GM18508 (cell line): ENCODE measurements at regions not wholly inside any gene's neighbourhood (a gene's known extent, or its start where the extent isn't known, plus 50 kb on each side); places are given as distances from the start of the nearest gene placed in this dataset.
"Not testable (repeated sequence)": the region's sequence is repeated elsewhere in the genome, so short reads cannot be mapped to it uniquely, and the experiment has no call there.

Source experiments
- ATAC-seq: cut with Tn5 transposase; IDR thresholded peaks from one replicate; pipeline ENCODE4 v1.9.1; 2021; ENCODE audit warnings: moderate number of reproducible peaks; ENCODE audit not compliant: insufficient read depth, unreplicated experiment

- no peak for ATAC-seq
Measured at GRCh38 chr6:164107297-164107995, 692.9 kb downstream of the QKI start.

- no peak for ATAC-seq
Measured at GRCh38 chr6:164106345-164106769, 691.8 kb downstream of the QKI start.

- no peak for ATAC-seq
Measured at GRCh38 chr6:164105705-164106104, 691.2 kb downstream of the QKI start.

GRCh38 chr6:164104432-164104831 is 689.9 kb downstream of the QKI start:
- no peak for ATAC-seq

GRCh38 chr6:164102693-164103092 is 688.2 kb downstream of the QKI start:
- ATAC-seq, result no peak

GRCh38 chr6:164101859-164102258 is 687.3 kb downstream of the QKI start:
- ATAC-seq, result no peak

GRCh38 chr6:164099269-164099865 is 684.8 kb downstream of the QKI start:
- no peak for ATAC-seq

- no peak for ATAC-seq
Measured at GRCh38 chr6:164098857-164099267, 684.3 kb downstream of the QKI start.

- ATAC-seq, result no peak
Measured at GRCh38 chr6:164097551-164098398, 683.3 kb downstream of the QKI start.

GRCh38 chr6:164097056-164097455 is 682.5 kb downstream of the QKI start:
- ATAC-seq, result no peak

- no peak for ATAC-seq
Measured at GRCh38 chr6:164095056-164095455, 680.5 kb downstream of the QKI start.

- no peak for ATAC-seq
Measured at GRCh38 chr6:164087870-164088269, 673.4 kb downstream of the QKI start.

- no peak for ATAC-seq
Measured at GRCh38 chr6:164087211-164087610, 672.7 kb downstream of the QKI start.

GRCh38 chr6:164086076-164086887 is 671.8 kb downstream of the QKI start:
- no peak for ATAC-seq

- ATAC-seq, result no peak
Measured at GRCh38 chr6:164085091-164086075, 670.9 kb downstream of the QKI start.

GRCh38 chr6:164079275-164079600 is 664.7 kb downstream of the QKI start:
- ATAC-seq, result no peak

GRCh38 chr6:164078532-164079274 is 664.2 kb downstream of the QKI start:
- ATAC-seq, result no peak

GRCh38 chr6:164076818-164077532 is 662.5 kb downstream of the QKI start:
- not testable (repeated sequence) for ATAC-seq
